ENCODE measurements at regions not wholly inside any gene's neighbourhood (a gene's known extent, or its start where the extent isn't known, plus 50 kb on each side); places are given as distances from the start of the nearest gene placed in this dataset.

DNA sequence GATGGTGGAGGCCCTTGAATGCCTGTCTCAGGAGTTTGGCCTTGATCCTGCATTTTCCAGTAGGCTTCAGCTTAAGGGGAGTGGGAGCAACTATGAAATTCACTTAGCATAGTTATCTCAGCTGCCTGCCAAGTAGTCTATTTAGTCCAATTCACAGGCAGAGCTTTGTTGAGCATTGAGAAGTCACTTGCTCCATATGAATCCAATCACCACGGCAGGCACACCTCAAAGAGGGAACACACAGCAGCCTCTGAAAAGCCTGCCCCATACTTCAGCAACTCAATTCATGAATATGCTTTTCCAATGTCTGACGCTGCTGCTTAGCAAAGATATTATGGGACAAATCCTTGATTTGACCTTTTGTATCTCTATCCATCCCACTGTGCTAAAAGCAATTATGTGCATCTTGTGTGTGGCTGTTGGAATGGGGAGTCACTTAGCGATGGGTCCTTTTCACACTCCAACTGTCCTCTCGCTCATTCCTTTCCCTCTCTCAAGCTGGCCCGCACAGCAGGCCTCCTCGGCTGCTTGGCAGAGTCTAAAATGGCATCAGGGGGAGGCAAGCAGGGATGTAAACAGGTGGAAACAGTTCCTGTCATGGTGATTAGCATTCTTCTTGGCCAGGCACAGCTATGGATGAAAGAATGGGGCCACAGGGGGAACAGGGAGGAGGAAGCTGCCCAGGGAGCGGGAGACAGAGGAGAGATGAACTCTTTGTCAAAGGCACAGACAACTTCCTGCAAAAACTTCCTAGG is 56.0 kb upstream of the LRPPRC start:
- no peak for TF ChIP-seq ZNF565 (CRISPR knock-in tag; conservative IDR thresholded peaks at IDR 0.05; ENCODE audit: low read depth)
- TF ChIP-seq ZC3H10 (CRISPR knock-in tag; IDR thresholded peaks at IDR 0.05), result no peak
- no peak for TF ChIP-seq OSR1 (CRISPR knock-in tag; IDR thresholded peaks at IDR 0.05)
- no peak for TF ChIP-seq ZFP30 (CRISPR knock-in tag; IDR thresholded peaks at IDR 0.05)
- no peak for TF ChIP-seq SNAI2 (CRISPR knock-in tag; IDR thresholded peaks at IDR 0.05)
- TF ChIP-seq, protein P1, sequence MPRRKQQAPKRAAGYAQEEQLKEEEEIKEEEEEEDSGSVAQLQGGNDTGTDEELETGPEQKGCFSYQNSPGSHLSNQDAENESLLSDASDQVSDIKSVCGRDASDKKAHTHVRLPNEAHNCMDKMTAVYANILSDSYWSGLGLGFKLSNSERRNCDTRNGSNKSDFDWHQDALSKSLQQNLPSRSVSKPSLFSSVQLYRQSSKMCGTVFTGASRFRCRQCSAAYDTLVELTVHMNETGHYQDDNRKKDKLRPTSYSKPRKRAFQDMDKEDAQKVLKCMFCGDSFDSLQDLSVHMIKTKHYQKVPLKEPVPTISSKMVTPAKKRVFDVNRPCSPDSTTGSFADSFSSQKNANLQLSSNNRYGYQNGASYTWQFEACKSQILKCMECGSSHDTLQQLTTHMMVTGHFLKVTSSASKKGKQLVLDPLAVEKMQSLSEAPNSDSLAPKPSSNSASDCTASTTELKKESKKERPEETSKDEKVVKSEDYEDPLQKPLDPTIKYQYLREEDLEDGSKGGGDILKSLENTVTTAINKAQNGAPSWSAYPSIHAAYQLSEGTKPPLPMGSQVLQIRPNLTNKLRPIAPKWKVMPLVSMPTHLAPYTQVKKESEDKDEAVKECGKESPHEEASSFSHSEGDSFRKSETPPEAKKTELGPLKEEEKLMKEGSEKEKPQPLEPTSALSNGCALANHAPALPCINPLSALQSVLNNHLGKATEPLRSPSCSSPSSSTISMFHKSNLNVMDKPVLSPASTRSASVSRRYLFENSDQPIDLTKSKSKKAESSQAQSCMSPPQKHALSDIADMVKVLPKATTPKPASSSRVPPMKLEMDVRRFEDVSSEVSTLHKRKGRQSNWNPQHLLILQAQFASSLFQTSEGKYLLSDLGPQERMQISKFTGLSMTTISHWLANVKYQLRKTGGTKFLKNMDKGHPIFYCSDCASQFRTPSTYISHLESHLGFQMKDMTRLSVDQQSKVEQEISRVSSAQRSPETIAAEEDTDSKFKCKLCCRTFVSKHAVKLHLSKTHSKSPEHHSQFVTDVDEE (CRISPR knock-in tag; IDR thresholded peaks at IDR 0.05), result no peak

All from SK-N-SH treated with all-trans-retinoic acid at 6 μM for 48 hours (cell line).